ENCODE measurements at regions not wholly inside any gene's neighbourhood (a gene's known extent, or its start where the extent isn't known, plus 50 kb on each side); places are given as distances from the start of the nearest gene placed in this dataset.

- H3K27me3 ChIP-seq (ENCODE audit: control insufficient read depth, insufficient read depth, low read length): peaks cover 37% of the 10 kb centered on the region
- no peaks in the 10 kb centered on the region for H3K36me3 ChIP-seq (ENCODE audit: control insufficient read depth, insufficient read depth, low read length)
- no peak overlapping the region for H3K4me3 ChIP-seq (replicated peaks in 1 of 4; ENCODE audit: control extremely low read depth in 1 of 4, insufficient read depth in 1 of 4, low read depth in 3 of 4, low read length in 4 of 4)
- no peak overlapping the region for H3K27ac ChIP-seq (ENCODE audit: insufficient read depth, low read length)
- H3K9ac ChIP-seq (ENCODE audit: insufficient read depth, low read length): no peak overlapping the region
- H2AFZ ChIP-seq (ENCODE audit: low read length): no peak overlapping the region
- H3K79me2 ChIP-seq (ENCODE audit: control insufficient read depth, insufficient read depth, low read length): no peaks in the 10 kb centered on the region
- no peak for DNase-seq (ENCODE audit: low read depth in 2 of 2)
- no peak for TF ChIP-seq CTCF (conservative IDR thresholded peaks at IDR 0.05 in 1 of 2, IDR thresholded peaks at IDR 0.05 in 1 of 2; ENCODE audit: low read depth in 1 of 2, low read length in 2 of 2)
- TF ChIP-seq EZH2 (IDR thresholded peaks at IDR 0.05; ENCODE audit: low read length, missing control alignments): no peak
- H4K20me1 ChIP-seq (ENCODE audit: control insufficient read depth, extremely low read depth, insufficient read depth, low read length): no peaks in the 10 kb centered on the region
- no peaks in the 10 kb centered on the region for H3K4me1 ChIP-seq (ENCODE audit: control insufficient read depth, extremely low read depth, insufficient read depth, low read length)
- no peak overlapping the region for H3K4me2 ChIP-seq (ENCODE audit: extremely low read depth, insufficient read depth, low read length)
- H3K9me3 ChIP-seq (ENCODE audit: control insufficient read depth, insufficient read depth, low read depth, low read length): no peaks in the 10 kb centered on the region
Observed at GRCh38 chr15:89395031-89395430, 60.4 kb upstream of the POLG start.

- Histone ChIP-seq H3K79me2 (ENCODE audit: control insufficient read depth, insufficient read depth, low read length) (no peaks in the 10 kb centered on the region), H3K27me3 (ENCODE audit: control insufficient read depth, insufficient read depth, low read length) (peaks cover 25% of the 10 kb centered on the region), H4K20me1 (ENCODE audit: control insufficient read depth, extremely low read depth, insufficient read depth, low read length) (no peaks in the 10 kb centered on the region), H2AFZ (ENCODE audit: low read length) (no peak overlapping the region), H3K4me2 (ENCODE audit: extremely low read depth, insufficient read depth, low read length) (no peak overlapping the region), H3K4me3 (replicated peaks in 1 of 4; ENCODE audit: control extremely low read depth in 1 of 4, insufficient read depth in 1 of 4, low read depth in 3 of 4, low read length in 4 of 4) (no peak overlapping the region), H3K4me1 (ENCODE audit: control insufficient read depth, extremely low read depth, insufficient read depth, low read length) (no peaks in the 10 kb centered on the region), H3K27ac (ENCODE audit: insufficient read depth, low read length) (no peak overlapping the region), H3K9me3 (ENCODE audit: control insufficient read depth, insufficient read depth, low read depth, low read length) (no peaks in the 10 kb centered on the region), H3K9ac (ENCODE audit: insufficient read depth, low read length) (no peak overlapping the region), H3K36me3 (ENCODE audit: control insufficient read depth, insufficient read depth, low read length) (no peaks in the 10 kb centered on the region)
- DNase-seq (ENCODE audit: low read depth in 2 of 2): no peak
- TF ChIP-seq EZH2 (IDR thresholded peaks at IDR 0.05; ENCODE audit: low read length, missing control alignments): peak; percentile 1
- no peak for TF ChIP-seq CTCF (conservative IDR thresholded peaks at IDR 0.05 in 1 of 2, IDR thresholded peaks at IDR 0.05 in 1 of 2; ENCODE audit: low read depth in 1 of 2, low read length in 2 of 2)
Observed at GRCh38 chr15:89393056-89393455, 58.4 kb upstream of the POLG start.

GRCh38 chr15:89391685-89392257 lies 57.1 kb upstream of the POLG start:
- no peaks in the 10 kb centered on the region for H3K9me3 ChIP-seq (ENCODE audit: control insufficient read depth, insufficient read depth, low read depth, low read length)
- no peak overlapping the region for H3K9ac ChIP-seq (ENCODE audit: insufficient read depth, low read length)
- no peak for DNase-seq (ENCODE audit: low read depth in 2 of 2)
- H2AFZ ChIP-seq (ENCODE audit: low read length): no peak overlapping the region
- no peaks in the 10 kb centered on the region for H4K20me1 ChIP-seq (ENCODE audit: control insufficient read depth, extremely low read depth, insufficient read depth, low read length)
- no peak overlapping the region for H3K27ac ChIP-seq (ENCODE audit: insufficient read depth, low read length)
- H3K36me3 ChIP-seq (ENCODE audit: control insufficient read depth, insufficient read depth, low read length): no peaks in the 10 kb centered on the region
- H3K4me2 ChIP-seq (ENCODE audit: extremely low read depth, insufficient read depth, low read length): no peak overlapping the region
- no peaks in the 10 kb centered on the region for H3K79me2 ChIP-seq (ENCODE audit: control insufficient read depth, insufficient read depth, low read length)
- H3K27me3 ChIP-seq (ENCODE audit: control insufficient read depth, insufficient read depth, low read length): peaks cover 24% of the 10 kb centered on the region
- H3K4me3 ChIP-seq (replicated peaks in 1 of 4; ENCODE audit: control extremely low read depth in 1 of 4, insufficient read depth in 1 of 4, low read depth in 3 of 4, low read length in 4 of 4): no peak overlapping the region
- no peaks in the 10 kb centered on the region for H3K4me1 ChIP-seq (ENCODE audit: control insufficient read depth, extremely low read depth, insufficient read depth, low read length)
- no peak for TF ChIP-seq CTCF (conservative IDR thresholded peaks at IDR 0.05 in 1 of 2, IDR thresholded peaks at IDR 0.05 in 1 of 2; ENCODE audit: low read depth in 1 of 2, low read length in 2 of 2)
- TF ChIP-seq EZH2 (IDR thresholded peaks at IDR 0.05; ENCODE audit: low read length, missing control alignments): no peak
